OCI-LY1 (cell line): ENCODE measurements at regions not wholly inside any gene's neighbourhood (a gene's known extent, or its start where the extent isn't known, plus 50 kb on each side); places are given as distances from the start of the nearest gene placed in this dataset.

Experiments used
- H2AFZ ChIP-seq: fragments of 200-600 bp; sonication (generic), shearing (Covaris generic); 2 replicates; pipeline ENCODE4 v1.6.0; 2014; ENCODE audit warnings: antibody characterized with exemption, mild to moderate bottlenecking, low read length
- H3F3A ChIP-seq: fragments of 200-600 bp; sonication (generic), shearing (Covaris generic); 2 replicates; pipeline ENCODE4 v1.6.0; 2014; ENCODE audit warnings: mild to moderate bottlenecking, antibody characterized with exemption, low read length, moderate library complexity; ENCODE audit not compliant: insufficient read depth
- H3K27ac ChIP-seq: fragments of 200-600 bp; sonication (generic); 2 replicates; pipeline ENCODE4 v1.5.1; 2014; ENCODE audit warnings: low read length, mixed run types, mild to moderate bottlenecking, low read depth; ENCODE audit not compliant: poor library complexity, severe bottlenecking
- H3K27me3 ChIP-seq: fragments of 200-600 bp; sonication (generic); 2 replicates; pipeline ENCODE4 v1.6.0; 2014; ENCODE audit warnings: antibody characterized with exemption, mild to moderate bottlenecking, low read length, moderate library complexity; ENCODE audit not compliant: insufficient read depth
- H3K36me3 ChIP-seq: fragments of 200-600 bp; sonication (generic); 2 replicates; pipeline ENCODE4 v1.6.1; 2014; ENCODE audit warnings: mild to moderate bottlenecking, antibody characterized with exemption, low read length, moderate library complexity, mixed read lengths; ENCODE audit not compliant: insufficient read depth
- H3K4me1 ChIP-seq: fragments of 200-600 bp; sonication (generic); 2 replicates; pipeline ENCODE4 v1.5.1; 2014; ENCODE audit warnings: mild to moderate bottlenecking, low read length, moderate library complexity; ENCODE audit not compliant: insufficient read depth, severe bottlenecking
- H3K4me2 ChIP-seq: fragments of 200-600 bp; sonication (generic), shearing (Covaris generic); 2 replicates; pipeline ENCODE4 v1.6.1; 2014; ENCODE audit warnings: low read length
- H3K4me3 ChIP-seq: fragments of 200-600 bp; sonication (generic); 2 replicates; pipeline ENCODE4 v1.5.1; 2014; ENCODE audit warnings: low read length, low read depth, mild to moderate bottlenecking, mixed read lengths; ENCODE audit not compliant: poor library complexity, severe bottlenecking
- H3K79me2 ChIP-seq: fragments of 200-600 bp; shearing (Covaris generic); 2 replicates; pipeline ENCODE4 v1.6.1; 2016; ENCODE audit warnings: mixed run types, low read length, mixed read lengths; ENCODE audit not compliant: insufficient read depth
- H3K9ac ChIP-seq: fragments of 200-600 bp; sonication (generic), shearing (Covaris generic); 2 replicates; pipeline ENCODE4 v1.6.1; 2014; ENCODE audit warnings: mild to moderate bottlenecking, low read length, mixed read lengths
- H3K9me2 ChIP-seq: fragments of 200-600 bp; sonication (generic), shearing (Covaris generic); 2 replicates; pipeline ENCODE4 v1.6.1; 2014; ENCODE audit warnings: low read depth, mild to moderate bottlenecking, low read length, mixed read lengths
- H3K9me3 ChIP-seq: fragments of 200-600 bp; shearing (Covaris generic); 2 replicates; pipeline ENCODE4 v1.6.1; 2014; ENCODE audit warnings: low read length, mixed read lengths
- H4K20me1 ChIP-seq: fragments of 200-600 bp; sonication (generic), shearing (Covaris generic); 2 replicates; pipeline ENCODE4 v1.6.0; 2016; ENCODE audit warnings: mild to moderate bottlenecking, low read length; ENCODE audit not compliant: insufficient read depth
- EZH2 ChIP-seq: fragments of 200-600 bp; sonication (generic), shearing (Covaris generic); IDR thresholded peaks from 2 replicates; pipeline ENCODE4 v1.8.0; 2017; ENCODE audit warnings: borderline replicate concordance, mixed run types, mild to moderate bottlenecking, antibody characterized with exemption, low read length, moderate library complexity, mixed read lengths
- TF ChIP-seq, protein P1 (sequence below): fragments of 200-600 bp; sonication (generic), shearing (Covaris generic); IDR thresholded peaks from 2 replicates; pipeline ENCODE4 v1.5.1; 2017; ENCODE audit warnings: mild to moderate bottlenecking, antibody characterized with exemption, low read length, moderate library complexity, mixed read lengths

DNA sequence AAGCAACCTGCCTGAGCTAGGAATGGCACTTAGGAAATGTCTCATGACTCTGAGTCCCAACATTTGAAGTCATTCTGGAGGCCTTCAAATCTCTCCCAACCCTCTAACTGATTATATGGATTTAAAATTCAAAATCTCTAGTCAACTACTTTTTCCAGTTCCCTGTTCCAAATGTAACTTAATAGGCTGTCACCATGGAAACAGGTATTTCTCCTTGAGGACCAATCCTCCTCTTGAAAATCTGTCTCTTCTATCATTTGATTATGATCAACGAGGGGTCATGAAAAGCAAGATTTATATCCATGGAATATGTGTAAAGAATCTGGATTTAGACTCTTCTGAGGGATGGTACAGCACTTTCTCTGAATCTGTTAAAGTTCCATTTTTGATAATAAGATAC, 127.3 kb upstream of the DTNBP1 start:
- no peak overlapping the region for H3K9ac ChIP-seq

DNA sequence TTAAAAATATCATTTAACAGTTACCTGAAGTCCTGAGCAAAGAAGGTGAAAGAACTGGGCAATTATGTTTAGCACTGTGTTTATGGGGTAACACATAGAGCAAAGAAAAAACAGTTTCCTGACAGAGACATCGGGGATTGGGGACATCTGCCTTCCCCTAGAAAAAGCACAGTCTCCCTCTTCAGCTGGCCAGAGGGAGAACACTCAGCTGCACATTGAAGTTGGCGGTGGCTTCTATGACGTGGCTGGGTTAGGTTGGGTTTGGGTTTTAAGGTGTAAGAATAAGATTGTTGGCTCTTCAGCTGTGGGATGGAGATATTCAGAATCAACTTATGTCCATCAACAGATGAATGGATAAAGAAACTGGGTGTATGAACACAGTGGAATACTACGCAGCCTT, 124.0 kb upstream of the DTNBP1 start:
- H4K20me1 ChIP-seq = no peaks in the 10 kb centered on the region
- no peak overlapping the region for H3K4me3 ChIP-seq
- no peak overlapping the region for H3K4me2 ChIP-seq
- no peaks in the 10 kb centered on the region; the same call in 1 of the 2 replicates for H3K27me3 ChIP-seq
- no peaks in the 10 kb centered on the region for H3K4me1 ChIP-seq
- H3K27ac ChIP-seq = no peak overlapping the region
- no peaks in the 10 kb centered on the region for H3K9me2 ChIP-seq
- no peaks in the 10 kb centered on the region for H3F3A ChIP-seq
- H2AFZ ChIP-seq = no peak overlapping the region
- H3K9ac ChIP-seq = no peak overlapping the region
- H3K36me3 ChIP-seq = no peaks in the 10 kb centered on the region
- no peaks in the 10 kb centered on the region for H3K79me2 ChIP-seq
- TF ChIP-seq EZH2 = no peak
- TF ChIP-seq, protein P1, sequence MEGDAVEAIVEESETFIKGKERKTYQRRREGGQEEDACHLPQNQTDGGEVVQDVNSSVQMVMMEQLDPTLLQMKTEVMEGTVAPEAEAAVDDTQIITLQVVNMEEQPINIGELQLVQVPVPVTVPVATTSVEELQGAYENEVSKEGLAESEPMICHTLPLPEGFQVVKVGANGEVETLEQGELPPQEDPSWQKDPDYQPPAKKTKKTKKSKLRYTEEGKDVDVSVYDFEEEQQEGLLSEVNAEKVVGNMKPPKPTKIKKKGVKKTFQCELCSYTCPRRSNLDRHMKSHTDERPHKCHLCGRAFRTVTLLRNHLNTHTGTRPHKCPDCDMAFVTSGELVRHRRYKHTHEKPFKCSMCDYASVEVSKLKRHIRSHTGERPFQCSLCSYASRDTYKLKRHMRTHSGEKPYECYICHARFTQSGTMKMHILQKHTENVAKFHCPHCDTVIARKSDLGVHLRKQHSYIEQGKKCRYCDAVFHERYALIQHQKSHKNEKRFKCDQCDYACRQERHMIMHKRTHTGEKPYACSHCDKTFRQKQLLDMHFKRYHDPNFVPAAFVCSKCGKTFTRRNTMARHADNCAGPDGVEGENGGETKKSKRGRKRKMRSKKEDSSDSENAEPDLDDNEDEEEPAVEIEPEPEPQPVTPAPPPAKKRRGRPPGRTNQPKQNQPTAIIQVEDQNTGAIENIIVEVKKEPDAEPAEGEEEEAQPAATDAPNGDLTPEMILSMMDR = no peak
- H3K9me3 ChIP-seq = no peaks in the 10 kb centered on the region

More for the DNA sequence above, 127.3 kb upstream of the DTNBP1 start:
- Histone ChIP-seq H3K36me3 (no peaks in the 10 kb centered on the region), H4K20me1 (no peaks in the 10 kb centered on the region), H2AFZ (no peak overlapping the region), H3K9me3 (no peaks in the 10 kb centered on the region), H3K79me2 (no peaks in the 10 kb centered on the region), H3K4me1 (no peaks in the 10 kb centered on the region), H3K4me2 (no peak overlapping the region), H3F3A (no peaks in the 10 kb centered on the region), H3K27me3 (no peaks in the 10 kb centered on the region; the same call in 1 of the 2 replicates), H3K27ac (no peak overlapping the region), H3K4me3 (no peak overlapping the region), H3K9me2 (no peaks in the 10 kb centered on the region)
- TF ChIP-seq EZH2 = no peak
- TF ChIP-seq, protein P1 = no peak

DNA sequence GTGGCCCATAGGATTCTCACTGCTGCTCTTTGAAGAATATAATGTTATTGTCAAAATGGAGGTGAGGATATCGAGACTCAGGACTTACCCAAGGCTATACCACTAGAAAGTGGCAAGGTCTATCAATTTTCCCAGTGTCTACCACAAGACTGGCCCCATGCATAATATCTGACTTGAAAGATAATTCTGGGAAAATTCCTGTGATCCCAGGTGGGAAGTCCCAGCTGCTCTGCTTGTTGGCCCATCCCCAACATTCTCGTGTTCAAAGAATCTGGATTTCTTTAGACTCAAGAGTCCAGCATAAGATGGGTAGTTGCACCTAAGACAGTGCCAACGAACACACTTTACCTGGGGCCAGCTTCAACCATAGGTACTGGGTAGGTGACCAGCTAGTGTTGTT, 120.7 kb upstream of the DTNBP1 start:
- Histone ChIP-seq H3K36me3 (no peaks in the 10 kb centered on the region), H3K9ac (no peak overlapping the region), H3F3A (no peaks in the 10 kb centered on the region), H3K79me2 (no peaks in the 10 kb centered on the region), H3K4me1 (no peaks in the 10 kb centered on the region), H3K4me2 (no peak overlapping the region), H3K4me3 (no peak overlapping the region), H3K9me3 (no peaks in the 10 kb centered on the region), H3K27ac (no peak overlapping the region), H4K20me1 (no peaks in the 10 kb centered on the region), H3K9me2 (no peaks in the 10 kb centered on the region), H2AFZ (no peak overlapping the region), H3K27me3 (no peaks in the 10 kb centered on the region)
- TF ChIP-seq EZH2 = no peak
- TF ChIP-seq, protein P1 = no peak
